ENCODE measurements at regions not wholly inside any gene's neighbourhood (a gene's known extent, or its start where the extent isn't known, plus 50 kb on each side); places are given as distances from the start of the nearest gene placed in this dataset.

DNA sequence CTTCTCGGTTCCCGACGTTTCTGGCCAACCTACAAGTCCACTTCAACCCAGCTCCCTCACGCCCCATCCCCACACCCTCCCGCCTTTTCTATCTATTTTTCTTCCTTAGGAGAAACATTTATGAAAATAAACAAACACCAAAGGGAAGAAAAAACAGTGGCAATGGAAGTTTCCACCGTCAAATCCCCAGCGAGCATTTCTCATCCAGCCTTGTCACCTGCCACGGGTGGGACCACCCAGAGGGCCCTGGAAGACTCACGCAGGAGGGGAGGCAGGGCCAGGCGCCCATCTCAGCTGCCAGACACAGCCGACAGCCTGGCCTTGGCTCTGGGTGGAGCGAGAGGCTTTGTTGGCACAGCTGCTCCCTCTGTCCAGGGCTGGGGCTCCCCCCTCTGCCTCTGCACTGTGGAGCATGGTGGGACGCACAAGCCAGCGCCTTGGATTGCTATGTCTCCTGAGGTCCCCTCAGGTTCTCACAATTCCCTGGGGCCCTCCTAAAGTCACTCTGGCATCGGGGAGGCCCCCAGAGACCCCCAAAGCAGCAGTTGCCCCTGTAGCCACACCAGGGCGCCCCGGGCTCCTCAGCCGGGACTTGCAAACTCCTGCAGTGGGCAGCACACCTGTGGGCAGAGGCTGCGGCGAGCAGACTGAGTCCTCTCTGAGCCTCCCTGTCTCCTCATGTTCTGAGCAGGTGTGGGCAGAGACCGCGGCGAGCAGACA lies 395.7 kb upstream of the SALL3 start:
- H3K9me3 ChIP-seq (ENCODE audit: low read length), result no peaks in the 10 kb centered on the region
- TF ChIP-seq SMC3 (conservative IDR thresholded peaks at IDR 0.05; ENCODE audit: poor library complexity) (no peak), MXI1 (conservative IDR thresholded peaks at IDR 0.05; ENCODE audit: poor library complexity, severe bottlenecking) (no peak), RAD21 (conservative IDR thresholded peaks at IDR 0.05) (no peak), POLR2AphosphoS5 (IDR thresholded peaks at IDR 0.05) (no peak), TAF1 (IDR thresholded peaks at IDR 0.05; ENCODE audit: low read depth) (no peak), EZH2 (IDR thresholded peaks at IDR 0.05; ENCODE audit: borderline replicate concordance, insufficient read depth, low read length, poor library complexity, severe bottlenecking) (no peak), EP300 (conservative IDR thresholded peaks at IDR 0.05; ENCODE audit: poor library complexity, severe bottlenecking) (no peak)
- TF ChIP-seq, protein P1, sequence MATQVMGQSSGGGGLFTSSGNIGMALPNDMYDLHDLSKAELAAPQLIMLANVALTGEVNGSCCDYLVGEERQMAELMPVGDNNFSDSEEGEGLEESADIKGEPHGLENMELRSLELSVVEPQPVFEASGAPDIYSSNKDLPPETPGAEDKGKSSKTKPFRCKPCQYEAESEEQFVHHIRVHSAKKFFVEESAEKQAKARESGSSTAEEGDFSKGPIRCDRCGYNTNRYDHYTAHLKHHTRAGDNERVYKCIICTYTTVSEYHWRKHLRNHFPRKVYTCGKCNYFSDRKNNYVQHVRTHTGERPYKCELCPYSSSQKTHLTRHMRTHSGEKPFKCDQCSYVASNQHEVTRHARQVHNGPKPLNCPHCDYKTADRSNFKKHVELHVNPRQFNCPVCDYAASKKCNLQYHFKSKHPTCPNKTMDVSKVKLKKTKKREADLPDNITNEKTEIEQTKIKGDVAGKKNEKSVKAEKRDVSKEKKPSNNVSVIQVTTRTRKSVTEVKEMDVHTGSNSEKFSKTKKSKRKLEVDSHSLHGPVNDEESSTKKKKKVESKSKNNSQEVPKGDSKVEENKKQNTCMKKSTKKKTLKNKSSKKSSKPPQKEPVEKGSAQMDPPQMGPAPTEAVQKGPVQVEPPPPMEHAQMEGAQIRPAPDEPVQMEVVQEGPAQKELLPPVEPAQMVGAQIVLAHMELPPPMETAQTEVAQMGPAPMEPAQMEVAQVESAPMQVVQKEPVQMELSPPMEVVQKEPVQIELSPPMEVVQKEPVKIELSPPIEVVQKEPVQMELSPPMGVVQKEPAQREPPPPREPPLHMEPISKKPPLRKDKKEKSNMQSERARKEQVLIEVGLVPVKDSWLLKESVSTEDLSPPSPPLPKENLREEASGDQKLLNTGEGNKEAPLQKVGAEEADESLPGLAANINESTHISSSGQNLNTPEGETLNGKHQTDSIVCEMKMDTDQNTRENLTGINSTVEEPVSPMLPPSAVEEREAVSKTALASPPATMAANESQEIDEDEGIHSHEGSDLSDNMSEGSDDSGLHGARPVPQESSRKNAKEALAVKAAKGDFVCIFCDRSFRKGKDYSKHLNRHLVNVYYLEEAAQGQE (IDR thresholded peaks at IDR 0.05; ENCODE audit: borderline replicate concordance), result no peak
- TF ChIP-seq, protein P2, sequence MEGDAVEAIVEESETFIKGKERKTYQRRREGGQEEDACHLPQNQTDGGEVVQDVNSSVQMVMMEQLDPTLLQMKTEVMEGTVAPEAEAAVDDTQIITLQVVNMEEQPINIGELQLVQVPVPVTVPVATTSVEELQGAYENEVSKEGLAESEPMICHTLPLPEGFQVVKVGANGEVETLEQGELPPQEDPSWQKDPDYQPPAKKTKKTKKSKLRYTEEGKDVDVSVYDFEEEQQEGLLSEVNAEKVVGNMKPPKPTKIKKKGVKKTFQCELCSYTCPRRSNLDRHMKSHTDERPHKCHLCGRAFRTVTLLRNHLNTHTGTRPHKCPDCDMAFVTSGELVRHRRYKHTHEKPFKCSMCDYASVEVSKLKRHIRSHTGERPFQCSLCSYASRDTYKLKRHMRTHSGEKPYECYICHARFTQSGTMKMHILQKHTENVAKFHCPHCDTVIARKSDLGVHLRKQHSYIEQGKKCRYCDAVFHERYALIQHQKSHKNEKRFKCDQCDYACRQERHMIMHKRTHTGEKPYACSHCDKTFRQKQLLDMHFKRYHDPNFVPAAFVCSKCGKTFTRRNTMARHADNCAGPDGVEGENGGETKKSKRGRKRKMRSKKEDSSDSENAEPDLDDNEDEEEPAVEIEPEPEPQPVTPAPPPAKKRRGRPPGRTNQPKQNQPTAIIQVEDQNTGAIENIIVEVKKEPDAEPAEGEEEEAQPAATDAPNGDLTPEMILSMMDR (IDR thresholded peaks at IDR 0.05; ENCODE audit: poor library complexity, severe bottlenecking), result no peak

DNA sequence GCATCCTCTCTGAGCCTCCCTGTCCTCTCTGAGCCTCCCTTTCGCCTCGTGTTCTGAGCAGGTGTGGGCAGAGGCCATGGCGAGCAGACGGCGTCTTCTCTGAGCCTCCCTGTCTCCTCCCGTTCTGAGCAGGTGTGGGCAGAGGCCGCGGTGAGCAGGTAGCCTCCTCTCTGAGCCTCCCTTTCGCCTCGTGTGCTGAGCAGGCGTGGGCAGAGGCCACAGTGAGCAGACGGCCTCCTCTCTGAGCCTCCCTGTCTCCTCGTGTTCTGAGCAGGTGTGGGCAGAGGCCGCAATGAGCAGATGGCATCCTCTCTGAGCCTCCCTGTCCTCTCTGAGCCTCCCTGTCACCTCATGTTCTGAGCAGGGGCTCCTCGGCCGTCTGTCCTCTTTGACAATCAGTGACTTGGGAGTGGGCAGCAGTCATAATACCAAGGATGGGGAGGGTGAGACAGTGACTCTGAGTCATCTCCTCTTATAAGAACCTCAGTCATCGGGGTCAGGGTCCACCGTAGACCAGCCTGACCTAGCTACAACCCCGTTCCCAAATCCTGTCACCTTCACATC lies 395.1 kb upstream of the SALL3 start:
- TF ChIP-seq TAF1 (IDR thresholded peaks at IDR 0.05; ENCODE audit: low read depth), result no peak
- TF ChIP-seq EP300 (conservative IDR thresholded peaks at IDR 0.05; ENCODE audit: poor library complexity, severe bottlenecking), result no peak
- no peak for TF ChIP-seq SMC3 (conservative IDR thresholded peaks at IDR 0.05; ENCODE audit: poor library complexity)
- TF ChIP-seq, protein P1 (IDR thresholded peaks at IDR 0.05; ENCODE audit: borderline replicate concordance), result no peak
- TF ChIP-seq, protein P2 (IDR thresholded peaks at IDR 0.05; ENCODE audit: poor library complexity, severe bottlenecking), result no peak
- TF ChIP-seq RAD21 (conservative IDR thresholded peaks at IDR 0.05), result no peak
- TF ChIP-seq POLR2AphosphoS5 (IDR thresholded peaks at IDR 0.05), result no peak
- TF ChIP-seq EZH2 (IDR thresholded peaks at IDR 0.05; ENCODE audit: borderline replicate concordance, insufficient read depth, low read length, poor library complexity, severe bottlenecking), result no peak
- Histone ChIP-seq H4K20me1 (ENCODE audit: insufficient read depth) (no peaks in the 10 kb centered on the region), H3K9ac (ENCODE audit: low read length) (no peak overlapping the region), H3F3A (ENCODE audit: insufficient read depth, low read length, poor library complexity, severe bottlenecking) (no peaks in the 10 kb centered on the region), H3K79me2 (replicated peaks; ENCODE audit: insufficient read depth, low read length) (no peaks in the 10 kb centered on the region), H3K4me3 (ENCODE audit: low read length) (no peak overlapping the region), H3K27me3 (ENCODE audit: insufficient read depth, low read depth, low read length) (no peaks in the 10 kb centered on the region), H3K4me2 (ENCODE audit: low read length) (no peak overlapping the region), H3K9me3 (ENCODE audit: low read length) (no peaks in the 10 kb centered on the region), H3K9me2 (ENCODE audit: insufficient read depth, low read length) (no peaks in the 10 kb centered on the region), H3K27ac (ENCODE audit: low read length) (no peak overlapping the region), H2AFZ (ENCODE audit: low read depth, low read length) (no peak overlapping the region), H3K36me3 (ENCODE audit: insufficient read depth, low read length) (no peaks in the 10 kb centered on the region)

More for the DNA sequence above, 395.7 kb upstream of the SALL3 start:
- no peaks in the 10 kb centered on the region for H3K36me3 ChIP-seq (ENCODE audit: insufficient read depth, low read length)
- no peaks in the 10 kb centered on the region for H3K79me2 ChIP-seq (replicated peaks; ENCODE audit: insufficient read depth, low read length)
- no peak overlapping the region for H2AFZ ChIP-seq (ENCODE audit: low read depth, low read length)
- H3K9ac ChIP-seq (ENCODE audit: low read length), result no peak overlapping the region
- no peak overlapping the region for H3K4me3 ChIP-seq (ENCODE audit: low read length)
- no peaks in the 10 kb centered on the region for H3K27me3 ChIP-seq (ENCODE audit: insufficient read depth, low read depth, low read length)
- H3K27ac ChIP-seq (ENCODE audit: low read length), result no peak overlapping the region
- H4K20me1 ChIP-seq (ENCODE audit: insufficient read depth), result no peaks in the 10 kb centered on the region
- no peaks in the 10 kb centered on the region for H3K9me2 ChIP-seq (ENCODE audit: insufficient read depth, low read length)
- H3F3A ChIP-seq (ENCODE audit: insufficient read depth, low read length, poor library complexity, severe bottlenecking), result no peaks in the 10 kb centered on the region
- no peak overlapping the region for H3K4me2 ChIP-seq (ENCODE audit: low read length)
